SK-N-DZ (cell line): ENCODE measurements at regions not wholly inside any gene's neighbourhood (a gene's known extent, or its start where the extent isn't known, plus 50 kb on each side); places are given as distances from the start of the nearest gene placed in this dataset.
"Not testable (repeated sequence)": the region's sequence is repeated elsewhere in the genome, so short reads cannot be mapped to it uniquely, and the experiment has no call there.

Source experiments
- DNase-seq: peaks from one replicate; pipeline ENCODE4 v3.0.0-alpha.2; 2015; ENCODE audit warnings: low spot score

DNA sequence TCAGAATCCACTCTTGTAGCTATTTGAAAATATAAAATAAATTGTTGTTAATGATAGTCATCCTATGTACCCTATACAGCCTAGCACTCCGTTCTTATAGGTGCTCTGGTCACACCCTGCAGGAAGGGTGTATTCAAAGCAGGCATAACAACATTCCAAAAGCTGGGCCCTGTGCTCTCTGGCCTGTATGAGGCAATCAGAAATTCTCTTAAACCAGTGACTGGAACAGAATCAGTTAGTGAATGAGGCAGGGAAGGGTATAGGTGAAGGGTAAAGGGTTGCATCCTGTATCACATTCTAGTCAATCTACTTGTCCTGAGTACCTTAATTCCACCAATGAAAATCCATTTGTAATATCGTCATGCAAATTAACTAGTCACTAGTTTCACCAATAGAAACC lies 154.5 kb upstream of the ZNF217 start:
- DNase-seq = no peak

DNA sequence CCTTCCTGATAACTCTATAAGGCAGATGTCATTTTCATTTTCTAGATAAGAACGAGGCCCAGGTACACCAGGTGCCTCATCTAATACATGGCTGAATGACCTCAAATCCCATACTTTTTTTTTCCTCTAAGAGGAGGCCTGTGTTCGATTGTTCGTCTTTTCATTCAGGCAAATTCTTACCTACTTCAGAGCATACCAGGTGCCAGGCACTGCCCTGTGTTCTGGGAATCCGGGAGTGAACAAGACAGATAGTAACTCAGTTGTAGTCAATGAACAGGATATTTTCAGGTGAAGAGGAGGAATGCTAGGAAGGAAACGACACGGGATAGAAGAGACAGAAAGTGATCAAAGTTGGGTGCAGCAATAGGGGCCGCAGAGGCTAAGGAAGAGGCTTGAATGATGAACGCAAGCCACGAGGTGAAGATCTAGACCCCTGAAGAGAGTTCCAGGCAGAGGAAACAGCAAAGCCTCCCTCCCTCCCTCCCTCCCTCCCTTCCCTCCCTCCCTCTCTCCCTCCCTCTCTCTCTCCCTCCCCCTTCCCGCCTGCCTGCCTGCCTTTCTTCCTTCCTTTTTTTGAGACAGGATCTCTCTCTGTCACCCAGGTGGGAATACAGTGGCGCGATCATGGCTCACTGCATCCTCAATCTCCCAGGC lies 150.1 kb upstream of the ZNF217 start:
- no peak for DNase-seq

DNA sequence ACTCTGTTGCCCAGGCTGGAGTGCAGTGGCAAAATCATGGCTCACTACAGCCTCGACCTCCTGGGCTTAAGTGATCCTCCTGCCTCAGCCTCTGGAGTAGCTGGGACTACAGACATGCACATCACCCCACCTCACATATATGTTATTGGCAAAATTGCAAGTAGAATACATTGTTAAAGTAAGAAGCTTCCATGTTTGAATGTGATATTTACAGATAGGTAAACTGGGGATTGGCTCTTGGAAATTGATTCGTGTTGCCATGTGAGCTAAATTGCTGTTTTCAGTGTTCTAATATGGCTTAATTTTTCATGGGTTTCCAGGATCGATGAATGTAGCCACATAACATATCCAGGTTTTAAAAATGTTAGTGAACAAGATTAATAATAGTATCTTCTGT lies 149.0 kb upstream of the ZNF217 start:
- no peak for DNase-seq

DNA sequence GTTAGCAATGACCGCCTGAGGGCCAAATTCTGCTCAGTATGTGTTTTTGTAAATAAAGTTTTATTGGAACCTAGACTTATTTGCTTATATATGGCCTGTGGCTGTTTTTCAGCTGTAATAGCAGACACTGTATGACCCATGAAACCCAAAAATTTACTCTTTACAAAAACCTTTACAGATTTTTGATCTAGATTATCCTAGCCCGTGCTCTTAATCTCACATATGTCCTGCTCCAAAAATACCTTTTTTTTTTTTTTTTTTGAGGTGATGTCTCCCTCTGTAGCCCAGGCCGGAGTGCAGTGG lies 148.0 kb upstream of the ZNF217 start:
- no peak for DNase-seq

DNA sequence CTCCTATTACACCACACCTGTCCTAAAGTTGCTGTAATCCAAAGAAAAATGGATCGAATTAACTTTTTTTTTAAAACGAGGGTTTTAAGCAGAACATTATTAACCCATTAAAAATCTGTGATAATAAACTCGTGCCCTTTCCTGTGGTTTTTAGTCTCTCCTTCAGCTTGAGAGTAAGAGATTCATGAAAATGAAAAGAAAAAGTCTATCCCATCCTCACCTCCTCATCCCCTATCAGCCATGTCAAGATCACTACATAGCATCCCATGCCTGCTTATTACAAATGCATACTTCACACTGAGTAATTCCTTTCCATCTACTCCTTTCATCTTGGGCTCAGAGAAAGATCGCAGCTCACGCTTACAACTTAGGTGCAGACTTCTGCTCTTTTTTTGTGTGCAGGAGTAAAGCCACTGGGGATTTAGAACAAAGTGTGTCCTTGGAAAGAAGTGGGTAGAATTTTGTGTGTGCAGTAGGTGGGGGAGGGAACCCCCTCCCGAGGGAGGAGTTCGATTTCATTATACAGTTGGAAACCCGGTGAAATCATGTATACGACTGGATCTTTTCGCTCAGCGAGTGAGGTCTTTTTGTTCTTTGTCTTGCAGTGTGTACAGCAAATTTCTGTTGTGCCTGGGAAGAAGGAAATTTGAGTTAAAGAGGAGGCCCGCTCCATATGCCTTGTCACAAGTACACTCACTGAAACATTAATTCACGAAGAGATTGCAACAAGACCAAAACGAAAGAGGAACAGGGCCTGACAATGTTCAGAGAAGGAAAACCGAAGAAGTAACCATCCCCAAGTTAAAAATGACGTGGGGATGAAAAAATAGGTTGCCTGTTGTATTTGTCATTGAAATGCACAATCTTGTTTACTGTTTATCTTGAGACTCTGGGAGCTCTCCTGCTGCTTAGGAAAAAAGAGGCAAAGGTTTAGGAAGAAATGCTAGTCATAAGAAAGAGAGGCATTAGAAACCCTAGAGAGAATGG lies 146.5 kb upstream of the ZNF217 start:
- DNase-seq = no peak

DNA sequence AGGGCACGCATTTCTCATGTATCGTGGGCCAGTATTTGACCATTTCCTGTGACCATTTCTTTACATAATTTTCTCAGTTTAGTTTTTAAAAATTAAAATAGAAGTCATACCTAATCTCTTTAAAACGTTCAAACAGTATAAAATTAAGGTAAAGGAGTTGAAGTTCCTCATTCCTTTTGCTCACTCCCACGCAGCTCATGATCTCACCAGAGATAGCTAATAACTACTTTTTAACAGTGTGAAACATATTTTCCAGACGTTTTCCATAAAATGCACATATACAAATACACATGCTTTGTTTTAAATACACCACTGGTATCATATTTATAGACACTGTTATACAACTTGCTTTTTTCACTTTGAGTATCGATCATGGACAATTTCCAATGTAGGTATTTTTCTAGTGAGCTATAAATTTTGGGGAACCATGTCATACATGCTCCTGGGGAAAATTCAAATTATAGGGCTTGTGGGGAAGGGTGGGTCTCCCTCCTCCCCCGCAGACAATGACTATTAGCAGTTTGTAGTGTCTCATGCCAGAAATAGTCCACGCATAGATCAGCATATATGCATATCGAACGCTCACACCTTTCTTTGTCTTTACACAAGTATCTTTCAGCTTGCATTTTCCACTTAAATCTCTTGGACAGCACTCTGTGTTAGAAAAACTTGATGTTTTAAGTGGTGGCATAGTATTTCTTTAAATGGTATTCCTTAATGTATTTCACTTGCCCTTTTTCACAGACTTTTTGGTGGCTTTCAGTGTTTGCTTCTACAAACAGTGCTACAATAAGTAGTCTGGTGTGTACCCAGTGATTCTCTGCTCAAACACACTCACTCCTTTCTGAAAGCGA lies 145.5 kb upstream of the ZNF217 start:
- no peak for DNase-seq

DNA sequence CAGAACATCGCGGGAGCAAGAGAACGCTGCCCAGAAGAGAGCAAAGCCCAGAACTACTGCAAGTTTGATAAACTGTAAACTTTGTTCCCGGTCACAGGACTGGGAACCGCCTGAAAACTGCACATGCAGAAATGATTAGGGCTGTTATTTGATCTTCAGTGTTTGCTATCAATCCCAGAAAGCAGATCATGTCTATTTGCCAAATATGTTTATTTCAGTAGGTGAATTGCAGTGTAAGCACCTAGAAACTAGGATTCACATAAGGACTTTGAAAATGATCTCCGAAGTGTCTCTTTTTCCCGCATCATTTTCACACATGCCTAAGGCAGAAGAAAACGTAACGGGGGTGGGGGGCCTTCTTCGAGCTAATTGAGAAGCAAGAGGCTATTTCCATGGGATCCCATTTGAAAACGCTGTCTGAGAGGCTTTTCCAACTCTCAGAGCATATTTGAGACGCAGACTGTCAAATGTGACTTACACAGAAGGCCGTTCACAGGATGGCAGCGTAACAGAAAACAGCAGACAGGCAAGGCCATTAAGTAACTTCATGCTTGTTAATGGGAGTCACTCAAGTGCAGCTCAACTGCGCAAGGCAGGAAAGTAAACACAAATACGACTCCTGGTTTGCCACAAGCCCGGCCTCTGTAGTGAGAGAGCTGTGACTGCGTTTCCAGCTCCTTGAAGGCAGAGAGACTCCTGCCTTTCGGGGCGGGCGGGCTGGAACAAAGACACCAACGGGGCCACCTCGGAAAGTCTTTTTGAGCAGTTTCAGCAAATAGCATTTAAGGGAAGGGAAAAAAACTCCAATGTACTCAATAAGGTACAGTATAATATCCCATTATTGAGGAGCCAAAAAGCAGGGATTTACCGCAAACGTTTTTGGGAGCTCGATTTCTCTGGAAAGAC lies 144.7 kb upstream of the ZNF217 start:
- peak; percentile 95 for DNase-seq

DNA sequence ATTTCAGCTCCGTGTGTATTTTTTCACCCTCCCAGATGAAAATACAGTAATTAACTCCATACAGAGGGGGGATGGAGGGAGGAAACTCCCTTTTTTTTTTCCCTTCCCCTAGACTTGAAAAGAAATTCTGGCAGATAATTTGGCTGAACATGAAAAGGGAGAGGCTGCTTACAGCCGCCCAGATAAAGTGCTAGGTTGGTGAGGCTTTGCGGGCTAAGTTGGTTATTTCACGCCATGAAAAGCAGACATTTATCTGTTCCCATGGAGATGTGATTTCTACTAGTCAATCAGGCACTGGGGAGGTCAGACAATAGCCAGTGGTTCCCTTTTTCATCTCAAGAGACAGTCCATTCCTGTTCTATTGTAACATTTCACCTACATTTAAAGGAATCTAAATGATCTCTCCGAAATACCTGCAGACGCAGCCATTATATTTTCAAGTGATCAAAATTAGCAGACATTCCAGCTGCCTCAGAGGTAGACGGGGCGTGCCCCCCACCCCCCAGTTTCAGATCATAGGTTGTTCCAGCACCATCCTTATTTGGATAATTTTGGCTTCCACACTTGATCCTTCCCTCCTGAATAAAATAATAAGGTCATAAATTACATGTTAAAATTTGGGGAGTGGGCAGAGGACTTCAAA lies 143.9 kb upstream of the ZNF217 start:
- DNase-seq = peak; percentile 49

DNA sequence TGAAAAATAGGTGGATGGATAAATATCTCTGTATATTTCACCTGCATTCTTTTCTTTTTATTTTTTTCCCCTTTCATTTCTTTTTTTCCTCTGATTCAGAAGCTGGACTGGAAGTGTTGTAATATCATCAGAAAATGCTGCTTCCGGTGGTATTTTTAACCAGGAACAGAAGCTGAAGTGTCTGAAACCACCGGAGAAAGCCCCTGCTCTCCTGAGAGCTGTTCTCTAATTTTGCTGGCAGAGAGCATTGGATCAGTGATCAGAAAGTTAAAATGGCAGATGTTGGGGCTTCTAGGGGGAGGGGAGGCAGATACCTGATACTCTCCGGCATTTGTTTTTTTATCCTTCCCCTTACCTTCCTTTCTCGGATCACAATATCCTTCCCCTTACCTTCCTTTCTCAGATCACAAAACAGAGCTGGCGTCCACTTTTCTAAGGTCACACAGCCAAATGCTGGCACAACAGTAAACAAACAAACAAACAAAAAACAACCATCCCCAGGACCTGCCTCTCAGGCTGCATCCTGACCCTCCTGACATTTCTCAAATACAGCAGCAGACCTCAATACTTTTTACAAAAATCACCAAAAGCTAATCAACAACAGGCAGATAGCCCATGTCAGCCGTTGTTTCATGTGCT lies 143.2 kb upstream of the ZNF217 start:
- DNase-seq = peak; percentile 51

DNA sequence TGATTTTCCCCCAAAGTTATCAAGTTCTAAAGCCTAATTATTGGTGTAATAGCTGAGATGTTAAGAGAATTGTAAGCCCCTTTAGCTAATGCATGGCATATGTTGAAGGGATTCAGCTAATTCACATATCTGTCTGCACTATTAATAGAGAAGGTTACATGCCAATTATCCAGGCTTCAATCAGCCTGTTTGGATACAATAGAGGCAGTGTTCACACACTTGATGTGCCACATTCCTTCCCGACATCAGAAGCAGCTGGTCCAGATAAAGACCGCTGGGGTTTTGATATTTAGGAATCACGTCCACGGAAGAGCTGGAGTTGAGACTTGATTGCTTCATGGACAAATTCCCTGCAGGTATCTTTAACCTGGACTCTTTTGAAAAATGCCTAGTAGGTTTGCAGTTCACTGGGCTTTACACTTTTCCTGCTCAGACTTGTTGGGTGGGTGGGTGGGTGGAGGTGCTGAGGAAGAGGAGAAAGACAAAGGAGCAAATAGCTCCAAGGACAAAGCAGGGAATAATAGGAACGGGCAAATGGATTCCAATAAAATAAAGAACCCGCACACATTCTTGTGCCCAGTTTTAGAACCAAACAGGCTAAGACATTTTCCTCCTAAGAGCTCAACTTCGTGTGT lies 142.6 kb upstream of the ZNF217 start:
- DNase-seq = no peak

DNA sequence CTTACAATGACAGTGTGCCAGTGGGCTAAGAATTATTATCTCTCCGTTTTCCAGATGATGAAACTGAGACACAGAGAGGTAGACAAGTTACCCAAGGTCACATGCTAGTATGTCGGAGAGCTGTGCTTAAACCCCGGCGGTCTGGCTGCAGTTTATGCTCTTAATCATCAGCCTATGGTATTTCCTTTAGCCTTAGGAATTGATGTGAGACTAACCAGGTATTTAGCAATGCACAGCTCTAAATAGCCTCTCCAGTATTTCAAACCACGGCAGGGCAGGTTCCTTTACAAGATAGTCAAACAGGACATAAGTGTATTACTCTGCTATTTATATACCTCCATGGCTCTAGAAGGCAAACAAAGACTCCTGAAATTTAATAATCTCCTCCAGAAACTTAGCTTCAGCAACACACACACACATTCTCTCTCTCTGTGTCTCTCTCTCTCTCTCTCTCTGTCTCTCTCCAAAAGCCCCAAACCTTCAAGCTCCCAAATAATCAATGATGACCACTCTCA lies 142.0 kb upstream of the ZNF217 start:
- no peak for DNase-seq

DNA sequence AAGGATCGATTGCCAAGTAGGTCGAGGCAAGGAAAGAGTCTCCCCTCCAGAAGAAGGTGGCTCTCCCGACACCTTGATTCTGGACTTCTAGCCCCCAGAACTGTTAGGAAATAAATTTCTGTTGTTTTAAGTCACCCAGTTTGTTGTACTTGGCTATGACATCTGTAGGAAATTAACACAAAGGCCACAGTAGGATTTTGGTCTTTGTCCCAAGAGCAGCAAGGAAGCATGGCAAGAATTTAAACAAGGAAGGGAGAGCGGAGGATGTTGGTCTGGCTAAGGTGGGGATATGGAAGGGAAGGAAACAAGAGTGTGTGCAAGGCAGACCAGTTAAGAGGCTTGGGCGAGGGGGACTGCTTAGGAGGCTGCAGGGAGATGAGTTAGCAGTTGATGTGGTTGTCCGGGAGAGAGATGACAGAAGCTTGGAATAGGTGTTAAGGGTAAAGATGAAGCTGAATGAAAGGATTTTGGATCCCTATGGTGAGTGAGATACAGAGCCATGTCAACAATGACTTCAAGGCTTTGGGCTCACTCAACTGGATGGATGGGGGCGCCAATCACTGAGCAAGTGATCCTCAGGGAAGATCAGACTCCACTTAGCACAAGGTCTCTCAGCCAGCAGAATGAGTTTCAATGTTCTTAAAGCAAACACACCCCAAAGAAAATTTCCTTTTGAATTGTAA lies 140.5 kb upstream of the ZNF217 start:
- no peak for DNase-seq

DNA sequence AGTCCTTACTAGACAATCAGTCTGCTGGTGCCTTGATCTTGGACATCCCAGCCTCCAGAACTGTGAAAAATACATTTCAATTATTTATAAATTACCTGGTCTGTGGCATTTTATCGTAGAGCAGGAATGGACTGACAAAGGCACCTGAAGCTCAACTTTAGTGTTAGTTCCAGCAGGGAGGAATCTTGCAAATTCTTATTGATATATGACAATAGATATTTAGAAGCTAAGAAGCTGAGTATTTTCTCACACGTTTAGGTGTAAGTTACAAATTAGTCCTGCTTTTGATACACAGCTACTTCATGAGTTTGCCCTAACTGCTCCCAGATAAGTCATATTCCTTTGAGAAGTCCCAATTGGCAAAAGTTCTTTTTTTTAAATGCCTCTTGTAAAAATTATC lies 138.0 kb upstream of the ZNF217 start:
- DNase-seq = no peak

DNA sequence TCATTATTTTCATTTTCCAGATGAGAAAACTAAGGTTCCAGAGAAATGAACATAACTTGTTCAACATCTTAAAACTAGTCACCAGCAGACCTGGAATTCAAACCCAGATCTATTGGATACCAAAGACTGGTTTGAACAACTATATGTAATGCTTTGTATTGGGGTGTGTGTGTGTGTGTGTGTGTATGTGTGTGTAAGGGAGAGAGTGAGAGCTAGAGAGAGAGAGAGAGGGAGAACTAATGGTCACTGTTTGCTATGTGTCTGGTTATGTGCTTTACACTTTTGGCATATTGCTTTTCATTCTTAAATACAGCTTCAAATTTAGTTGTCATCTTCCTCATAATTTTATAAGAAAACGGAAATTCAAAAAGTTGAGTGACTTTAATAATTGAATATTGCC lies 134.7 kb upstream of the ZNF217 start:
- no peak for DNase-seq

DNA sequence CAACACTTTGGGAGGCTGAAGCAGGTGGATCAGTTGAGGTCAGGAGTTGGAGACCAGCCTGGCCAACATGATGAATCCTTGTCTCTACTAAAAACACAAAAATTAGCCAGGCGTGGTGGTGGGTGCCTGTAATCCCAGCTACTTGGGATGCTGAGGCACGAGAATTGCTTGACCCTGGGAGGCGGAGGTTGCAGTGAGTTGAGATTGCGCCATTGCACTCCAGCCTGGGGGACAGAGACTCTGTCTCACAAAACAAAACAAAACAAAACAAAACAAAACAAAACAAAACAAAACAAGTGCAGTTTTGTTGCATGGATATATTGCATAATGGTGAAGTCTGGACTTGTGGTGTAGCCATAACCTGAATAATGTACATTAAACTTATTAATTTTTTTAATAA lies 133.6 kb upstream of the ZNF217 start:
- not testable (repeated sequence) for DNase-seq

DNA sequence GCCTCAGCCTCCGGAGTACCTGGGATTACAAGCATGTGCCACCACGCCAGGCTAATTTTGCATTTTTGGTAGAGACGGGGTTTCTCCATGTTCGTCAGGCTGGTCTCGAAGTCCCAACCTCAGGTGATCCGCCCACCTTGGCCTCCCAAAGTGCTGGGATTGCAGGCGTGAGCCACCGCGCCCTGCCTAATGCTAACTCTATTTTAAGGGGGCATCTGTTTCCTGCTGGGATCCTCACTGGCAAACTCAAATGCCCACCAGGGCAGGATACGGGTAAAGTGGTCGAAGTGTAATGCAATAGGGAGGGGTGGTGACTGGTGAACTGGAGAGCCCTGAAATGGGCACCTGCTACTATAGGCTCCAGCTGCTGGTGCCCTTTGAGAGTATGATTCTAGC lies 131.9 kb upstream of the ZNF217 start:
- no peak for DNase-seq

DNA sequence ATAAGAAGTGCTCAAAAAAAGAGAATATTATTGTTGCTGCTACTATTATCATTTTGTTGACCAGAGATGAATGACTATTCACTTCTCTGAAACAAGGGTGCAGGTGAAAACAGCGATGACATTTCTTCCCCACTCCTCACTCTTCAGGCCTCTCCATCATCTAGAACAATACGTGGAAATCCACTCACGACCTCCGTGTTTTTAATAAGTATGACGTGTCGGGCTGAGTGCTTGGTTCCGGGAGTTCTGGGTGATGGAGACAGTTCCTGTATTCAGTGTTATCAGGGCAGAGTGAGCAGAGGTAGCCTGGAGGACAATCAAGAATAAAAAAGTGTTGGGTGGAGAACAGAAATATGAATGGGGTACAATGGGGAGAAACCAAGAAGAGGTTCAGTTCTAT lies 130.0 kb upstream of the ZNF217 start:
- DNase-seq = no peak

DNA sequence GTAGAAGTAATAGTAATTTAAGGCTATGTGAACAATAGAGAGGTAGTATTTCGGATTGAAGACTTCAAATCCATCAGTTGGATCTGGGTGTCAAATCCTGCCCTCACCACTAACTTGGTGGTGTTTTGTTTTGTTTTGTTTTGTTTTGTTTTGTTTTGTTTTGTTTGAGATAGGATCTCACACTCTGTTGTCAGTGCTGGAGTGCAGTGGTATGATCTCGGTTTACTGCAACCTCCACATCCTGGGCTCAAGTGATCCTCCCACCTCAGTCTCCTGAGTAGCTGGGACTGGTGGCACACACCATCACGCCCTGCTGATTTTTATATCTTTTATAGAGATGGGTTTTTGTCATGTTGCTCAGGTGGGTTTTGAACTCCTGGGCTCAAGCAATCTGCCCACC lies 129.4 kb upstream of the ZNF217 start:
- no peak for DNase-seq

DNA sequence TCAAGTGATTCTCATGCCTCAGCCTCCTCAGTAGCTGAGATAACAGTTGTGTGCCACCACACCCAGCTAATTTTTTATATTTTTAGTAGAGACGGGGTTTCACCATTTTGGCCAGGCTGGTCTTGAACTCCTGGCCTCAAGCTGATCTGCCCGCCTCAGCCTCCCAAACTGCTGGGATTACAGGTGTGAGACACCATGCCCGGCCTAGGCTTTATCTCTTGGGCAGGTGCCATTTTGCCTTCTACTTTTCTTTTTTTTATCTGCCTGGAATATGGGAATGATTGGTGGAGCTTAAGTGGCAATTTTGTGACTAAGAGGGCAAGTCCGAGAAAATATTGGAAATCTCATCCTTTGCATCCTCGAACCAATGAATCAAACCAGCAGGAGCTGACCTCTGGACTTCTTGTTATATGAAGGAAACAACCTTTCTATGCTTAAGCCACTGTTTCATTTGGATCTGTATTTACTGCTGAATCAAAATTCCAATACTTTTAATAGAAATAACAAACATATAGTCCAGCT lies 128.9 kb upstream of the ZNF217 start:
- DNase-seq = no peak
